Transverse colon (tissue), 4 donors: ENCODE measurements at regions not wholly inside any gene's neighbourhood (a gene's known extent, or its start where the extent isn't known, plus 50 kb on each side); places are given as distances from the start of the nearest gene placed in this dataset.

ENCODE experiments used
- DNase-seq: peaks from one replicate; pipeline ENCODE4 v3.0.0-alpha.2; 2019
- H3K27ac ChIP-seq, 4 donors: fragments of 200-600 bp; sonication (generic); 2 replicates each; pipeline ENCODE4 v1.5.1; 2016 to 2018; ENCODE audit warnings: inconsistent platforms in 4 of 4
- H3K27me3 ChIP-seq: fragments of 200-600 bp; sonication (generic); 2 replicates; pipeline ENCODE4 v1.5.1; 2017; ENCODE audit warnings: inconsistent platforms
- H3K36me3 ChIP-seq, 4 donors: fragments of 200-600 bp; sonication (generic); 2 replicates each; pipeline ENCODE4 v1.5.1; 2017 to 2019; ENCODE audit warnings: inconsistent platforms in 4 of 4
- H3K4me1 ChIP-seq, 4 donors: fragments of 200-600 bp; sonication (generic); 2 replicates each; pipeline ENCODE4 v1.5.1; 2017 to 2020; ENCODE audit warnings: inconsistent platforms in 4 of 4
- H3K4me3 ChIP-seq, 4 donors: fragments of 200-600 bp; sonication (generic); 1 replicate in 1 of 4; 2 replicates in 3 of 4; pipeline versions ENCODE4 v1.5.1 to v1.6.1; 2017 to 2019; ENCODE audit warnings: inconsistent platforms in 4 of 4
- H3K9me3 ChIP-seq, 2 donors: fragments of 200-600 bp; sonication (generic); 2 replicates each; pipeline ENCODE4 v1.5.1; 2017 to 2019; ENCODE audit warnings: inconsistent platforms in 2 of 2
- EP300 ChIP-seq: sonication (generic); formaldehyde crosslinking; IDR thresholded peaks from one replicate; pipeline ENCODE4 v1.6.1; 2017; ENCODE audit warnings: antibody characterized with exemption, low read depth
- POLR2A ChIP-seq: fragments of 450-650 bp; IDR thresholded peaks from one replicate; pipeline ENCODE4 v1.6.1; 2016; ENCODE audit warnings: antibody characterized with exemption, mild to moderate bottlenecking, moderate library complexity
- POLR2AphosphoS5 ChIP-seq, 3 donors: sonication (generic); formaldehyde crosslinking; IDR thresholded peaks; one replicate each; pipeline ENCODE4 v1.6.1; 2016; ENCODE audit warnings: antibody characterized with exemption in 3 of 3
- WGBS, 2 donors: methylation state at CpG; one replicate each; pipeline ENCODE4 v1.1.5; 2018; ENCODE audit warnings: low coverage in 1 of 2; 5-methylcytosine and 5-hydroxymethylcytosine counted together
- in situ Hi-C, 4 donors: fragments of 200-750 bp; cut with MboI; loops; one replicate each; pipeline versions ENCODE4 v1.15.0 to v1.15.1; 2017; ENCODE audit warnings: low sequenced_read_pairs in 3 of 4, low pct_ligation_motif_present in 1 of 4, low pct_unique_long_range_greater_than_20kb in 1 of 4
- intact Hi-C: fragments of 100-400 bp; cut with DNase I; formaldehyde crosslinking; loops from one replicate; pipeline ENCODE4 v1.15.1; 2023; ENCODE audit warnings: low total_unique reads
- TF ChIP-seq, protein P1 (sequence below), 5 experiments: fragments of 200-600 bp in 3 of 5; fragments of 450-650 bp in 2 of 5; sonication (generic) in 3 of 5; IDR thresholded peaks; 1 replicate in 2 of 5; 2 replicates in 3 of 5; pipeline ENCODE4 v1.5.1; 2016 to 2017; ENCODE audit warnings: antibody characterized with exemption in 5 of 5, inconsistent platforms in 3 of 5, mild to moderate bottlenecking in 2 of 5, moderate library complexity in 1 of 5

DNA sequence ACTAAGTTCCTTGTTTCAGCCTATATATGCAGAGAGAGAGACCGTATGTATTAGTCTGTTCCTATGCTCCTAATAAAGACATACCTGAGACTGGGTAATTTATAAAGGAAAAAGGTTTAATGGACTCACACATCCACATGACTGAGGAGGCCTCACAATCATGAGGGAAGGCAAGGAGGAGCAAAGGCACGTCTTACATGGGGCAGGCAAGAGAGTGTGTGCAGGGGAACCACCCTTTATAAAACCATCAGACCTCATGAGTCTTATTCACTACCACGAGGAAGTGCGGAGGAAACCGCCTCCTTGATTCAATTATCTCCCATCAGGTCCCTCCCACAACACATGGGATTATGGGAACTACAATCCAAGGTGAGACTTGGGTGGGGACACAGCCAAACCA lies 73.8 kb downstream of the TMEM18 start:
- no peak for TF ChIP-seq EP300
- TF ChIP-seq POLR2A = no peak
- TF ChIP-seq, protein P1, sequence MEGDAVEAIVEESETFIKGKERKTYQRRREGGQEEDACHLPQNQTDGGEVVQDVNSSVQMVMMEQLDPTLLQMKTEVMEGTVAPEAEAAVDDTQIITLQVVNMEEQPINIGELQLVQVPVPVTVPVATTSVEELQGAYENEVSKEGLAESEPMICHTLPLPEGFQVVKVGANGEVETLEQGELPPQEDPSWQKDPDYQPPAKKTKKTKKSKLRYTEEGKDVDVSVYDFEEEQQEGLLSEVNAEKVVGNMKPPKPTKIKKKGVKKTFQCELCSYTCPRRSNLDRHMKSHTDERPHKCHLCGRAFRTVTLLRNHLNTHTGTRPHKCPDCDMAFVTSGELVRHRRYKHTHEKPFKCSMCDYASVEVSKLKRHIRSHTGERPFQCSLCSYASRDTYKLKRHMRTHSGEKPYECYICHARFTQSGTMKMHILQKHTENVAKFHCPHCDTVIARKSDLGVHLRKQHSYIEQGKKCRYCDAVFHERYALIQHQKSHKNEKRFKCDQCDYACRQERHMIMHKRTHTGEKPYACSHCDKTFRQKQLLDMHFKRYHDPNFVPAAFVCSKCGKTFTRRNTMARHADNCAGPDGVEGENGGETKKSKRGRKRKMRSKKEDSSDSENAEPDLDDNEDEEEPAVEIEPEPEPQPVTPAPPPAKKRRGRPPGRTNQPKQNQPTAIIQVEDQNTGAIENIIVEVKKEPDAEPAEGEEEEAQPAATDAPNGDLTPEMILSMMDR (IDR thresholded peaks at IDR 0.05) = no peak
- TF ChIP-seq POLR2AphosphoS5 (IDR thresholded peaks at IDR 0.05) = no peak
- no peak for DNase-seq
- H3K4me1 ChIP-seq = no peaks in the 10 kb centered on the region
- H3K27me3 ChIP-seq = no peaks in the 10 kb centered on the region
- 71% methylated on average over 5 of the region's 5 CpGs for WGBS, 2 donors
- no peaks in the 10 kb centered on the region for H3K9me3 ChIP-seq
- no peaks in the 10 kb centered on the region for H3K36me3 ChIP-seq
- intact Hi-C loops = no loop called here
- no peak overlapping the region for H3K27ac ChIP-seq
- in situ Hi-C loops = no loop called here
- H3K4me3 ChIP-seq = no peak overlapping the region

DNA sequence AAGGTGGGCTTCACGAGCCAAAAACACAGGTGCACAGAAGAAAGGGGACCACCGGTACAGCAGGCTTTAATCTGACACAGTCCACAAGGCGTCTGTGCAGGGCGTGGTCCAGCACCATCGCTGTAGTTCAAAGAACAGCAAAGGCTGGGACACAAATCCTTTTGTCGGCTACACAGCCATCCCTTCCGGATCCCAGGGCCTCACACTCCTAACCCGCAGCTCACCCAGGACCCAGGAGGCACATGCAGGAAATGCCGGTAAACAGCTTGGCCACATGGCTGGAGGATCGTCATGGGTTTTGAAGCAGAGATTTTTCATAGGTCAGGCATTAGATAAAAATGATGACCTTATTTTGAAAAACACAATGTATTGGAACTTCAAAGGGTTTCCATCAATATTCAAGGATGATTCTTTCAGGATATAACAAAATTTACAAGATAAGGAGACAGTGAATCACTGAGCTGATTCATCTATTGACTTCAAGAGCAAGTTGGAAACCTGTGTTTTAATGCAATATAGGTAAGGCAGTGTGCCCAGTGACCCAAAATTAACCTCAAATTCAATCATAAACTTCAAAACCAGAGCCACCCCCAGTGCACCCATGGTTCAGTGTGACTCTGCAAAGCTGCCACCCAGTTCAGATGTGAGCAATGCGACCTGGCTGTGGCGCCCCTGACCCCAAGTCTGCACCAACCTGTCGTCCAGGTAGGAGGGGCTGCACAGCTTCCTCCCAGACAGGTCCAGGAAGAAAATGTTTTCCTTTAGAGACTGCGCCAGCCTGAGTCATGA lies 74.4 kb downstream of the TMEM18 start:
- TF ChIP-seq POLR2AphosphoS5 (IDR thresholded peaks at IDR 0.05) = no peak
- no peak for TF ChIP-seq POLR2A
- TF ChIP-seq EP300 = no peak
- TF ChIP-seq, protein P1 (IDR thresholded peaks at IDR 0.05) = no peak
- Histone ChIP-seq H3K27ac (no peak overlapping the region), H3K27me3 (no peaks in the 10 kb centered on the region), H3K36me3 (no peaks in the 10 kb centered on the region), H3K4me3 (no peak overlapping the region), H3K4me1 (no peaks in the 10 kb centered on the region), H3K9me3 (no peaks in the 10 kb centered on the region)
- in situ Hi-C loops = no loop called here
- WGBS, 2 donors = 68 to 78% methylated on average over 1 to 14 of the region's 14 CpGs
- intact Hi-C loops = no loop called here
- DNase-seq = no peak

DNA sequence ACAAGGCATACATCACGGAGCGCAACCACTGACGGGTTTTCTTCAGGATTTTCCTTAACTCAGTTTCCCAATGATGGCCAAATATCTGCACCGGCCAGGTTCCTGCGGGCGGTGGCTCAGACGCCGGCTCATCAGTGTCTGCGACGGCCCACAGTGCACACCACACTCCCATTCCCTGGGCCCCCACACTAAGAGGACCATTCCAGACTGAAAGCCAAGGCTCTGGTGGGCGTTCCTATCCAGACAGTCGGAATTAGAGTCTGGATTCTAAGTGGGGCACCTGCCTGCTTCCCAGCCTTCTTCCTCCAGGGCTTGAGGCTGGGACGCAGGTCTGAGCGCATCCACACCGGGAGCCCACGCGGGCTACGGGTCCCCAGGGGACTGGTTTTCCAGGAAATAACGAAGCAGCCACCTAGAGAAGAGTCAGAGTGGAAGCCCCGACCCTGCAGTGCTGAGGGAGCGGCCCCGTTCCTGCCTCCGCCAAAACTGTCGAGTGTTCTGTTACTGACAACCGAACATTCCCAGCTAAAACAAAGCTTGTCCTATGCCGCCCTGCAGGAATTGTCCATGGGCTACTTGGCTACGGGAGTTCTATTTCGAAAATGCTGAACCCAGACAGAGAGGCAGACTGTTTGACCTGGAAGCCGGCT lies 75.3 kb downstream of the TMEM18 start:
- intact Hi-C loops = no loop called here
- in situ Hi-C loops = no loop called here

DNA sequence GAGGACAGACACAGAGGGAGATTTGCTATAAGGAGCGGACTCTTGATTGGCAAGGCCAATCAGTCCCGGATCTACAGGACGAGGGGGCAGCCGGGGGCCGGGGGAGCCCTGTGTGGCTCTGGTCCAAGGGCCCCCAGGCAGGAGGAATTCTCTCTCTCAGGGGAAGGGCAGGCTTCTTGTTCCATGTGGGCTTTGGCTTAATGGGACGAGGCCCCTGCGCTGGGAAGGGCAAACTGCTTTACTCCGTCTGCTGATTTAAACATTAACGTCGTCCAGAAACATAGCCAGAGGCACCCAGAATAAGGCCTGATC lies 75.9 kb downstream of the TMEM18 start:
- Histone ChIP-seq H3K27ac (no peak overlapping the region), H3K27me3 (no peaks in the 10 kb centered on the region), H3K4me1 (no peaks in the 10 kb centered on the region), H3K36me3 (no peaks in the 10 kb centered on the region), H3K9me3 (no peaks in the 10 kb centered on the region), H3K4me3 (no peak overlapping the region)
- in situ Hi-C loops = no loop called here
- DNase-seq = no peak
- intact Hi-C loops = no loop called here
- WGBS, 2 donors = 80 to 90% methylated on average over 2 to 10 of the region's 10 CpGs
- TF ChIP-seq, protein P1 (IDR thresholded peaks at IDR 0.05) = no peak
- no peak for TF ChIP-seq POLR2AphosphoS5 (IDR thresholded peaks at IDR 0.05)
- no peak for TF ChIP-seq EP300
- TF ChIP-seq POLR2A = no peak

More for the DNA sequence above, 75.3 kb downstream of the TMEM18 start:
- no peak overlapping the region for H3K27ac ChIP-seq
- H3K27me3 ChIP-seq = no peaks in the 10 kb centered on the region
- WGBS, 2 donors = 82 to 86% methylated on average over 2 to 29 of the region's 29 CpGs
- H3K4me3 ChIP-seq = no peak overlapping the region
- no peaks in the 10 kb centered on the region for H3K36me3 ChIP-seq
- no peak for DNase-seq
- TF ChIP-seq POLR2AphosphoS5 (IDR thresholded peaks at IDR 0.05) (no peak), EP300 (no peak), POLR2A (no peak)
- TF ChIP-seq, protein P1 (IDR thresholded peaks at IDR 0.05) = no peak
- H3K4me1 ChIP-seq = no peaks in the 10 kb centered on the region
- H3K9me3 ChIP-seq = no peaks in the 10 kb centered on the region
